Skin of body (tissue), 2 donors: ENCODE measurements at regions not wholly inside any gene's neighbourhood (a gene's known extent, or its start where the extent isn't known, plus 50 kb on each side); places are given as distances from the start of the nearest gene placed in this dataset. TPM values are rescaled to one million over a fixed set of nuclear protein-coding genes. Genes with fewer than 3 reads are reported as not detected.

Experiments used
- DNase-seq: peaks from one replicate; lab custom pipeline; 2025; lab: John Stamatoyannopoulos, UW
- small RNA-seq: library from RNA; depleted of rRNA; stranded (forward); fragments of <200 nt; gene quantifications from one replicate; pipeline ENCODE3, GENCODE V24; 2014; ENCODE audit warnings: low replicate concordance

- no peak for DNase-seq
These were observed 59.8 kb upstream of the NR2F2 start for GRCh38 chr15:96270581-96271172.

GRCh38 chr15:96272427-96272826 is 58.1 kb upstream of the NR2F2 start:
- DNase-seq, result no peak

- no peak for DNase-seq
These were observed 57.0 kb upstream of the NR2F2 start for GRCh38 chr15:96273317-96274086.

GRCh38 chr15:96274087-96274440 is 56.4 kb upstream of the NR2F2 start:
- DNase-seq, result no peak

GRCh38 chr15:96274698-96275097 is 55.8 kb upstream of the NR2F2 start:
- DNase-seq, result no peak

GRCh38 chr15:96276438-96277210 is 53.9 kb upstream of the NR2F2 start:
- DNase-seq, result peak; percentile 72

Small RNAs in the stretch of these regions (small RNA-seq; reads per million reads assigned to genes)
- gene AC012409.4 (not detected), gene RNU2-3P (0.40 reads per million, percentile 50 among the genes with 10 or more reads in this experiment)
